Body of pancreas (tissue), 4 donors: ENCODE measurements at regions not wholly inside any gene's neighbourhood (a gene's known extent, or its start where the extent isn't known, plus 50 kb on each side); places are given as distances from the start of the nearest gene placed in this dataset.
A peak's percentile ranks its signal among the peaks of the same experiment; 100 is the strongest.

ENCODE experiments used
- ATAC-seq: fragments of 150-250 bp; one replicate; pipeline ENCODE4 v1.9.1; 2016
- DNase-seq, 4 donors: peaks; one replicate each; pipeline ENCODE4 v3.0.0-alpha.2; 2019
- H3K27ac ChIP-seq, 4 donors: fragments of 200-600 bp; sonication (generic); 1 replicate in 3 of 4; 2 replicates in 1 of 4; pipeline versions ENCODE4 v1.5.1 to v1.6.1; 2016 to 2019; ENCODE audit warnings: mild to moderate bottlenecking in 1 of 4, mixed read lengths in 1 of 4, moderate library complexity in 1 of 4
- H3K27me3 ChIP-seq, 2 donors: fragments of 200-600 bp; sonication (generic); one replicate each; pipeline ENCODE4 v1.6.0; 2016; ENCODE audit warnings: mild to moderate bottlenecking in 1 of 2
- H3K36me3 ChIP-seq, 2 donors: fragments of 200-600 bp; sonication (generic); replicated peaks in 1 of 2; 2 replicates each; pipeline ENCODE4 v1.5.1; 2016; ENCODE audit warnings: low read depth in 2 of 2; ENCODE audit not compliant: insufficient read depth in 1 of 2
- H3K4me1 ChIP-seq: fragments of 200-600 bp; sonication (generic); one replicate; pipeline ENCODE4 v1.6.0; 2016
- H3K4me3 ChIP-seq, 2 donors: fragments of 200-600 bp; sonication (generic); 1 replicate in 1 of 2; 2 replicates in 1 of 2; pipeline ENCODE4 v1.5.1; 2016 to 2019
- H3K9me3 ChIP-seq, 3 donors: fragments of 200-600 bp; sonication (generic); 1 replicate in 2 of 3; 2 replicates in 1 of 3; pipeline ENCODE4 v1.5.1; 2016
- CTCF ChIP-seq, 7 experiments: fragments of 450-650 bp in 4 of 7; fragments of 200-600 bp in 3 of 7; sonication (generic) in 3 of 7; IDR thresholded peaks; one replicate each; pipeline ENCODE4 v1.5.1; 2016 to 2019; ENCODE audit warnings: antibody characterized with exemption in 7 of 7
- POLR2A ChIP-seq, 3 donors: fragments of 450-650 bp; IDR thresholded peaks; one replicate each; pipeline ENCODE4 v1.6.1; 2016; ENCODE audit warnings: antibody characterized with exemption in 3 of 3, mild to moderate bottlenecking in 2 of 3
- WGBS, 2 donors: methylation state at CpG; one replicate each; pipeline ENCODE4 v1.1.5; 2017; 5-methylcytosine and 5-hydroxymethylcytosine counted together
- intact Hi-C: fragments of 100-400 bp; cut with DNase I; formaldehyde crosslinking; loops from one replicate; pipeline ENCODE4 v1.15.1; 2023

DNA sequence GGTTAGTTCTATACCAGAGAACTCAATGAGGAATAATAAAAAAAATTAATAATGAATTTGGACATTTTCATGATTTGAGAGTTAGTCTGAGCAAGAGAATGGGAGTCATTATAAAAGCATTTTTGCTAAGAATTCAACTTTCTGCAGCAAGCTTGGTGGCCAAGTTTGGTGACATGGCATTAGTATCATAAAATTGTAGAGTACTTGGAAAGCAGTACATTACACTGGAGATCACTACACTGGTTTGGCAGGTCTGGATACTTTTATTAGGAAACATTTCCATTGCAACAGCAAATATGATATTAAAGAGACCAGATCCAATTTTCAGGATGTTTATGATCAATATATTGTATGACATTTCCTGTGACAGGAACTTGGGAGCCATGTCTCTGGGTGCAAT, 249.1 kb upstream of the INTU start:
- Histone ChIP-seq H3K4me3 (no peak overlapping the region), H3K27me3 (no peaks in the 10 kb centered on the region), H3K4me1 (no peaks in the 10 kb centered on the region), H3K9me3 (no peaks in the 10 kb centered on the region), H3K36me3 (no peaks in the 10 kb centered on the region), H3K27ac (no peak overlapping the region)
- intact Hi-C loops, result no loop called here
- ATAC-seq (no peak), DNase-seq (no peak)
- TF ChIP-seq POLR2A (IDR thresholded peaks at IDR 0.05) (no peak), CTCF (IDR thresholded peaks at IDR 0.05) (no peak)

GRCh38 chr4:127394516-127394915, 238.2 kb upstream of the INTU start:
- WGBS, 2 donors, result 47 to 49% methylated on average over 2 of the region's 2 CpGs
- Histone ChIP-seq H3K4me1 (no peaks in the 10 kb centered on the region), H3K27ac (no peak overlapping the region), H3K27me3 (no peaks in the 10 kb centered on the region), H3K4me3 (no peak overlapping the region), H3K9me3 (no peaks in the 10 kb centered on the region), H3K36me3 (no peaks in the 10 kb centered on the region)
- ATAC-seq (no peak), DNase-seq (no peak)
- TF ChIP-seq CTCF (IDR thresholded peaks at IDR 0.05), result no peak
- TF ChIP-seq POLR2A (IDR thresholded peaks at IDR 0.05), result no peak
- intact Hi-C loops, result no loop called here

DNA sequence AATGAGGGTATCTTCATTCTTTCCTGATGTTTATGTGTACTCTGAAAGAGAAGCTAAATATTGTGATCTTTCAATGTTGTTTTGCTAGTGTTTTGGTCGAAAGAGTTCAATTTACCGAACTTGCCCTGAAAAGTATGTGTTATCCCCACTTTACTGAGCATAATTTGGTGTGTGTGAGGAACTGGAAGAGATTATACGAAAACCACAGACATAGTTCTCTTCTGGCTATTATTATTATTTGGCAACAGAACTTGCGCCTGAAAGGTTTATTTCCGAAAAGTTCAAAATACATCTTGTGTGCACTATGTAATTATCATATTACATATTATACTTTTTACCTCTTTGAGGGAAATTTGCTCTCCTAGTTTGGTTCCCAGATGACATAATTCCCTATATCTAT, 232.5 kb upstream of the INTU start:
- Histone ChIP-seq H3K4me3 (no peak overlapping the region), H3K36me3 (no peaks in the 10 kb centered on the region), H3K27ac (no peak overlapping the region), H3K27me3 (no peaks in the 10 kb centered on the region), H3K4me1 (no peaks in the 10 kb centered on the region), H3K9me3 (no peaks in the 10 kb centered on the region)
- intact Hi-C loops, result no loop called here
- no peak for ATAC-seq
- WGBS, 2 donors, result 79 to 85% methylated on average over 5 of the region's 5 CpGs
- DNase-seq, result no peak
- TF ChIP-seq CTCF (IDR thresholded peaks at IDR 0.05) (no peak), POLR2A (IDR thresholded peaks at IDR 0.05) (no peak)

GRCh38 chr4:127400731-127401346, 231.9 kb upstream of the INTU start:
- ATAC-seq, result peak; percentile 71
- no peaks in the 10 kb centered on the region for H3K9me3 ChIP-seq
- no peak overlapping the region for H3K4me3 ChIP-seq
- intact Hi-C loops, result no loop called here
- DNase-seq, result peak; percentile 50 to 63 (median 56)
- no peaks in the 10 kb centered on the region for H3K36me3 ChIP-seq
- H3K27me3 ChIP-seq, result no peaks in the 10 kb centered on the region
- TF ChIP-seq POLR2A (IDR thresholded peaks at IDR 0.05) (no peak), CTCF (IDR thresholded peaks at IDR 0.05) (peak; percentile 58 to 80 (median 73))
- 0% methylated on average over 1 of the region's 1 CpG for WGBS, 2 donors
- H3K27ac ChIP-seq, result no peak overlapping the region
- no peaks in the 10 kb centered on the region for H3K4me1 ChIP-seq

GRCh38 chr4:127403471-127404084, 229.2 kb upstream of the INTU start:
- 34 to 51% methylated on average over 2 of the region's 2 CpGs for WGBS, 2 donors
- ATAC-seq, result no peak
- no peak overlapping the region for H3K27ac ChIP-seq
- TF ChIP-seq POLR2A (IDR thresholded peaks at IDR 0.05) (no peak), CTCF (IDR thresholded peaks at IDR 0.05) (no peak)
- no peak overlapping the region for H3K4me3 ChIP-seq
- intact Hi-C loops, result no loop called here
- no peak for DNase-seq
- H3K4me1 ChIP-seq, result no peaks in the 10 kb centered on the region
- H3K36me3 ChIP-seq, result no peaks in the 10 kb centered on the region
- no peaks in the 10 kb centered on the region for H3K27me3 ChIP-seq
- no peaks in the 10 kb centered on the region for H3K9me3 ChIP-seq
